ENCODE measurements at regions not wholly inside any gene's neighbourhood (a gene's known extent, or its start where the extent isn't known, plus 50 kb on each side); places are given as distances from the start of the nearest gene placed in this dataset.
"Not testable (repeated sequence)": the region's sequence is repeated elsewhere in the genome, so short reads cannot be mapped to it uniquely, and the experiment has no call there.

GRCh38 chr1:221993444-221993948 is 251.6 kb upstream of the DUSP10 start:
- no peak overlapping the region for H3K4me3 ChIP-seq
- no peaks in the 10 kb centered on the region for H3K36me3 ChIP-seq
- no peak overlapping the region for H3K27ac ChIP-seq
- peaks cover 9% of the 10 kb centered on the region for H3K4me1 ChIP-seq
- no peak overlapping the region for H3K4me2 ChIP-seq
- H3K27me3 ChIP-seq = no peaks in the 10 kb centered on the region
- no peaks in the 10 kb centered on the region for H3K9me3 ChIP-seq
- H4K20me1 ChIP-seq = no peaks in the 10 kb centered on the region
- TF ChIP-seq Cebpa-rat (IDR thresholded peaks at IDR 0.05) = no peak
- no peak overlapping the region for H3K9ac ChIP-seq

DNA sequence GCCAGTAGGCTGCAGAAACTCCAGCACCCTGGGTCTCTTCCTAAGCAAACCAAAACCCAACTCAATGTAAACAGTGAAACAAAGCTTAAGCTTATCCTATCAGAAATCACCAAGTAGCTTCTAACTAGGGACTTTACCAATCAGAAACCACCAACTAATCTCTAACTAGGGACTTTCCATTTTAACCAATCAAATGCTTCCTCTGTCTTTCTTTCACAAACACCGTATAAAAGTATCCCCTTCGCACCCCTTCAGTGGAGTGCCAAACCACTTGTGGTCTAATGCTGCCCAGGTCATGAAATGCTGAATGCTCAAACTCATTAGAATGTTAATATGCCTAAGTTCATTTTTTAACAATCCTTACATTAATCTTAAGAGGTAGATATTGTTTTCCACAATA is 250.5 kb upstream of the DUSP10 start:
- TF ChIP-seq Cebpa-rat (IDR thresholded peaks at IDR 0.05) = no peak
- Histone ChIP-seq H3K36me3 (no peaks in the 10 kb centered on the region), H3K27me3 (no peaks in the 10 kb centered on the region), H3K9me3 (no peaks in the 10 kb centered on the region), H4K20me1 (no peaks in the 10 kb centered on the region), H3K9ac (no peak overlapping the region), H3K4me2 (no peak overlapping the region), H3K4me1 (peaks cover 9% of the 10 kb centered on the region), H3K4me3 (no peak overlapping the region), H3K27ac (no peak overlapping the region)

DNA sequence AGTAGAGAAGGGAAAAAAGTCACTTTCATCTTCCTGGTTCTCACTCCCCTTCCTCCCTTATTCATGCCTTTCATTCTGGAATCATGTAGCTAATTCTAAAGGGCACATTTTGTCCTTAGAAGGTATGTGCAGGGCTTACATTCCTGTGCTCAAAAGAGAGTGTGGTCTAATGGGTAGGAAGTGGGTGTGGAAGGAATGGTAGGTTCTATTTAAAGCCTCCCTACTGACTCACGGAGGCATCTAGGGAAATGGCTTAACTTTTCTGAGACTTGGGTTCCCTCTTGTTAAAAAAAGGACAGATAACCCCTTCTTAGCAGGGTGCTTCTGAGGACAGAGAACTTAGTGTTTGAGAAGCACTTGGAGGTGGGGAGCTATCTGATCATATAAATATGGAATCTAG is 249.3 kb upstream of the DUSP10 start:
- Histone ChIP-seq H3K4me3 (no peak overlapping the region), H4K20me1 (no peaks in the 10 kb centered on the region), H3K4me2 (peak overlapping the region; percentile 42), H3K27me3 (no peaks in the 10 kb centered on the region), H3K4me1 (peaks cover 9% of the 10 kb centered on the region), H3K9ac (no peak overlapping the region), H3K27ac (no peak overlapping the region), H3K9me3 (no peaks in the 10 kb centered on the region), H3K36me3 (no peaks in the 10 kb centered on the region)
- no peak for TF ChIP-seq Cebpa-rat (IDR thresholded peaks at IDR 0.05)

DNA sequence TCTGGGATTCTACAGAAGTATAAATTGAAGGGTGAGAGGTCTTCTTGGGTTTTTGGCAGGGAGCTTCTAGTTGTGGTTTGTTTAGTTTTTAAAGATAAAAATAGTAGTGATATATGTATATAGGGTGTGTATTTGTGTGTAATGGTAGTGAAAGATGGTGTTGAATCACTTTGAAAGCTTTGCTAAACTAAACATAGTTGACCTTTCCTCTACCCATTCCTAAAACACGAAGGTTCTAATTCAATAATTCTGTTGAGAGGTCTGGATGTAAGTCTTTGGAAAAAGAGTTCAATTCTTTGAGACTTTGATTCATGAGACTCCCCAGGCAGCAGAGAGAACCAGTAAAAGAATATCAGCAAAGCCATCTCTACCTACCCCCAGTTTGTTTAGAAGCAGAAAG is 247.9 kb upstream of the DUSP10 start:
- Histone ChIP-seq H3K36me3 (no peaks in the 10 kb centered on the region), H3K4me3 (no peak overlapping the region), H4K20me1 (no peaks in the 10 kb centered on the region), H3K27me3 (no peaks in the 10 kb centered on the region), H3K9ac (no peak overlapping the region), H3K9me3 (no peaks in the 10 kb centered on the region), H3K4me2 (no peak overlapping the region), H3K4me1 (peaks cover 9% of the 10 kb centered on the region), H3K27ac (no peak overlapping the region)
- TF ChIP-seq Cebpa-rat (IDR thresholded peaks at IDR 0.05) = no peak

DNA sequence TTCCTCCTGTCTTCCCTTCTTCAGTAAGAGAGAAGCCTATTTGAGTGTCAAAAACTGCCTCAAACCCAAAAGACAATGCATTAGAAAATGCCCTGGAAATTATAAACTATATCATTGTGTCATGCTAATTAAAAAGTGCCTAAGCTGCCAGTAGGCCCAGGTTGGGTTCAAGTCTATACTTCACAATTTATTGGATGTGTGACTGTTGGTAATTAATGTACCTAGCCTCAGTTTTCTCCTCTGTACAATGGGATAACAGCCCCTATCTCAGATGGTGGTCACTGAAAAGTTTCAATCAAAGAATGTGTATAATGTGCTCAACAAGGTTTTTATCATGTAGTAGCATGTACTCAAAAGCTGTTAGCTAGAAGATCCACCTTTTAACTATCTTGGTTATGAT is 246.9 kb upstream of the DUSP10 start:
- no peak overlapping the region for H3K27ac ChIP-seq
- peaks cover 9% of the 10 kb centered on the region for H3K4me1 ChIP-seq
- H3K36me3 ChIP-seq = no peaks in the 10 kb centered on the region
- H4K20me1 ChIP-seq = no peaks in the 10 kb centered on the region
- no peaks in the 10 kb centered on the region for H3K9me3 ChIP-seq
- no peak overlapping the region for H3K9ac ChIP-seq
- TF ChIP-seq Cebpa-rat (IDR thresholded peaks at IDR 0.05) = no peak
- no peak overlapping the region for H3K4me3 ChIP-seq
- no peaks in the 10 kb centered on the region for H3K27me3 ChIP-seq
- H3K4me2 ChIP-seq = no peak overlapping the region

GRCh38 chr1:221987860-221988520 is 246.1 kb upstream of the DUSP10 start:
- H3K27me3 ChIP-seq = no peaks in the 10 kb centered on the region
- H4K20me1 ChIP-seq = no peaks in the 10 kb centered on the region
- no peak overlapping the region for H3K9ac ChIP-seq
- no peaks in the 10 kb centered on the region for H3K36me3 ChIP-seq
- H3K4me2 ChIP-seq = no peak overlapping the region
- H3K27ac ChIP-seq = no peak overlapping the region
- no peak for TF ChIP-seq Cebpa-rat (IDR thresholded peaks at IDR 0.05)
- H3K4me3 ChIP-seq = no peak overlapping the region
- no peaks in the 10 kb centered on the region for H3K9me3 ChIP-seq
- peaks cover 9% of the 10 kb centered on the region for H3K4me1 ChIP-seq

DNA sequence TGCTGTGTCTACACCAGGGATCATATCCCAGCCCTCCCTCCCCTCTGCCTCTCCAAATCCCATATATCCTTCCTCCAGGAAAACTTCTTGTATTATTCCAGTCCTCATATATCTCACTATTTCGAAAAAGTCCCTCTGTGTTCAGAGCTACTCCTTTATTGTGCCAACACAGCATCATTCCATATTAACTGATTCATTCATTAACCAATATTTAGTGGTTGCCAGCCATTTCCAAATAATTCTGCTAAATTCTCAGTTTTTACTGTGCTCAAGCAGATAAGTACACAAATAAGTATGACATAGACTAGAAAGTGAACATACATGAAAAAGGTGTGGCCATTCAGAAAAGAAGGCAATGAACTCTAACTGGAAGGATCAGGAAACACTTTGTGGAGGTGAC is 241.6 kb upstream of the DUSP10 start:
- Histone ChIP-seq H3K27ac (no peak overlapping the region), H3K36me3 (no peaks in the 10 kb centered on the region), H3K4me2 (no peak overlapping the region), H3K9me3 (no peaks in the 10 kb centered on the region), H3K9ac (no peak overlapping the region), H3K4me1 (no peaks in the 10 kb centered on the region), H4K20me1 (no peaks in the 10 kb centered on the region), H3K4me3 (no peak overlapping the region), H3K27me3 (no peaks in the 10 kb centered on the region)
- no peak for TF ChIP-seq Cebpa-rat (IDR thresholded peaks at IDR 0.05)

DNA sequence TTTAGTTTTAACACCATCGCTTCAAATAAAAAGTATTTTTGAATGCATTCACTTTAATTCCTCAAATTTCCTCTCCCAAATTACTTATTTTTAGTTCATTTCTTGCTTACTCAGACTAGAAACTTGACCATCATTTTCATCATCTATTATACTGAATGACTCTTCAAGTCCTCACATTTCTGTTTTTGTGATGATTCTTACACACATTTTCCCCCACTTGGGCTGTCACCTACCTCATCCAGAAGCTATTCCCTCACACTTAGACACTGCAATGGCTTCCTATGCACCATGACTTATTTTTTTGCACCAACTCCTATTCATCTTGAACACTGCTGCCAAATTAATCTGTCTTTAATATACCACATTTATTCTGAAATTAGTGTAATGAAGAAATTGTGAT is 239.6 kb upstream of the DUSP10 start:
- no peak overlapping the region for H3K4me3 ChIP-seq
- no peak overlapping the region for H3K9ac ChIP-seq
- H4K20me1 ChIP-seq = no peaks in the 10 kb centered on the region
- no peak for TF ChIP-seq Cebpa-rat (IDR thresholded peaks at IDR 0.05)
- no peaks in the 10 kb centered on the region for H3K9me3 ChIP-seq
- H3K36me3 ChIP-seq = no peaks in the 10 kb centered on the region
- no peak overlapping the region for H3K27ac ChIP-seq
- no peaks in the 10 kb centered on the region for H3K27me3 ChIP-seq
- H3K4me1 ChIP-seq = no peaks in the 10 kb centered on the region
- no peak overlapping the region for H3K4me2 ChIP-seq

GRCh38 chr1:221979444-221980032 is 237.6 kb upstream of the DUSP10 start:
- Histone ChIP-seq H3K9me3 (no peaks in the 10 kb centered on the region), H3K27me3 (no peaks in the 10 kb centered on the region), H3K9ac (no peak overlapping the region), H3K4me1 (no peaks in the 10 kb centered on the region), H3K27ac (no peak overlapping the region), H3K4me2 (no peak overlapping the region), H3K4me3 (no peak overlapping the region), H3K36me3 (no peaks in the 10 kb centered on the region), H4K20me1 (no peaks in the 10 kb centered on the region)
- no peak for TF ChIP-seq Cebpa-rat (IDR thresholded peaks at IDR 0.05)

DNA sequence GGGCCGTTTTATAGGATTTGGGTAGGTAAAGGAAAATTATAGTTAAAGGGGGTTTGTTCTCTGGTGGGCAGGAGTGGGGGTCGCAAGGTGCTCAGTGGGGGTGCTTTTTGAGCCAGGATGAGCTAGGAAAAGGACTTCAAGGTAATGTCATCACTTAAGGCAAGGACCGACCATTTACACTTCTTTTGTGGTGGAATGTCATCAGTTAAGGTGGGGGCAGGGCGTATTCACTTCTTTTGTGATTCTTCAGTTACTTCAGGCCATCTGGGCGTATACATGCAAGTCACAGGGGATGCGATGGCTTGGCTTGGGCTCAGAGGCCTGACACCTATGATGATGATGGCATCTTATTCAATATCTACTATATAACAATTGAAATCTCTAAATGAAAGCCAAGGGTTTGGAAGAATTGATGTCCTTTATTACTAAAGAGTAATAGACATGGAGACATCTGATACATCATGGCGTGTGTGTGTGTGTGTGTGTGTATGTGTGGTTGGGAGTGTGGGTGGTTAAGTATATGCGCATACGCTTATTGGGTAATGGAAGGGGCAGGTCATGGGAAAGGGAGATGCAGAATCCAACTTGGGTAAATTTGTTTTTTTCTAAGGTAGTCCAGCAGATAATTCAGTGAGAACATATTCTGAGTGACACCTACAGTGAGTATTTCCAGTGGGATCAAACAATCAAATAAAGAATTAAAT is 236.9 kb upstream of the DUSP10 start:
- H4K20me1 ChIP-seq, H3K4me1 ChIP-seq, H3K9me3 ChIP-seq, H3K36me3 ChIP-seq, H3K27me3 ChIP-seq, H3K9ac ChIP-seq, H3K27ac ChIP-seq, H3K4me2 ChIP-seq, H3K4me3 ChIP-seq: not testable (repeated sequence)

GRCh38 chr1:221973787-221974186 is 231.9 kb upstream of the DUSP10 start:
- H3K9me3 ChIP-seq, H3K4me3 ChIP-seq, H3K27ac ChIP-seq, H3K4me2 ChIP-seq, H3K36me3 ChIP-seq, H3K4me1 ChIP-seq, H3K27me3 ChIP-seq, H3K9ac ChIP-seq, H4K20me1 ChIP-seq: not testable (repeated sequence)

All from BLaER1 (cell line).